Mucosa of descending colon (tissue), 3 donors: ENCODE measurements at regions not wholly inside any gene's neighbourhood (a gene's known extent, or its start where the extent isn't known, plus 50 kb on each side); places are given as distances from the start of the nearest gene placed in this dataset.
"Not testable (repeated sequence)": the region's sequence is repeated elsewhere in the genome, so short reads cannot be mapped to it uniquely, and the experiment has no call there.

Experiments
- ATAC-seq: fragments of 200-7000 bp; cut with Tn5 transposase; one replicate; pipeline ENCODE4 v1.9.1; 2020; ENCODE audit warnings: mild to moderate bottlenecking, moderate library complexity
- DNase-seq, 3 donors: peaks; one replicate each; pipeline ENCODE4 v3.0.0-alpha.2; 2020
- H3K36me3 ChIP-seq: fragments of 200-600 bp; one replicate; pipeline ENCODE4 v1.8.0; 2021; ENCODE audit warnings: low read depth, mild to moderate bottlenecking
- H3K4me1 ChIP-seq: fragments of 200-600 bp; one replicate; pipeline ENCODE4 v1.8.0; 2021; ENCODE audit warnings: low read depth, mild to moderate bottlenecking
- H3K4me3 ChIP-seq: fragments of 200-600 bp; one replicate; pipeline ENCODE4 v1.8.0; 2021; ENCODE audit warnings: mild to moderate bottlenecking
- H3K9me3 ChIP-seq: fragments of 200-600 bp; one replicate; pipeline ENCODE4 v1.8.0; 2021; ENCODE audit warnings: mild to moderate bottlenecking
- CTCF ChIP-seq: fragments of 200-600 bp; IDR thresholded peaks from one replicate; pipeline ENCODE4 v1.8.0; 2022; ENCODE audit warnings: antibody characterized with exemption, mild to moderate bottlenecking
- intact Hi-C, 2 donors: fragments of 100-400 bp; cut with DNase I in 1 of 2; cut with micrococcal nuclease in 1 of 2; formaldehyde crosslinking; loops; one replicate each; pipeline versions ENCODE4 v1.11.0 to v1.11.1; 2022; cut with DNase I, micrococcal nuclease
- donor health status: DM: no; HTN: no; CAD: no; lungs with moderate emphysema.
- donor health status: DM: no; HTN: no; CAD: no.
- donor health status: DM: no; HTN: yes; CAD: no.

- intact Hi-C loops, result no loop called here
- H3K36me3 ChIP-seq, result no peaks in the 10 kb centered on the region
- H3K4me1 ChIP-seq, result no peaks in the 10 kb centered on the region
- no peak overlapping the region for H3K4me3 ChIP-seq
- no peak for TF ChIP-seq CTCF
- ATAC-seq (no peak), DNase-seq (no peak)
- peaks cover 12% of the 10 kb centered on the region for H3K9me3 ChIP-seq
Measured at GRCh38 chrX:555725-556666, 74.6 kb upstream of the SHOX start.

- intact Hi-C loops, H3K9me3 ChIP-seq, H3K4me1 ChIP-seq, H3K36me3 ChIP-seq, ATAC-seq, DNase-seq, H3K4me3 ChIP-seq: not testable (repeated sequence)
Measured at GRCh38 chrX:557601-558000, 73.0 kb upstream of the SHOX start.

- ATAC-seq, H3K36me3 ChIP-seq, H3K4me3 ChIP-seq, intact Hi-C loops, H3K4me1 ChIP-seq, H3K9me3 ChIP-seq, DNase-seq: not testable (repeated sequence)
Measured at GRCh38 chrX:559282-559681, 71.3 kb upstream of the SHOX start.

GRCh38 chrX:567891-568290 is 62.7 kb upstream of the SHOX start:
- DNase-seq (no peak), ATAC-seq (no peak)
- H3K9me3 ChIP-seq, result peaks cover 5% of the 10 kb centered on the region
- intact Hi-C loops, result no loop called here
- no peaks in the 10 kb centered on the region for H3K36me3 ChIP-seq
- H3K4me1 ChIP-seq, result no peaks in the 10 kb centered on the region
- TF ChIP-seq CTCF, result no peak
- H3K4me3 ChIP-seq, result no peak overlapping the region

- ATAC-seq (no peak), DNase-seq (no peak)
- Histone ChIP-seq H3K36me3 (no peaks in the 10 kb centered on the region), H3K4me1 (no peaks in the 10 kb centered on the region), H3K9me3 (peaks cover 5% of the 10 kb centered on the region), H3K4me3 (no peak overlapping the region)
- intact Hi-C loops, result no loop called here
- TF ChIP-seq CTCF, result no peak
Measured at GRCh38 chrX:568311-568710, 62.3 kb upstream of the SHOX start.

- no peak for DNase-seq
- no peak for TF ChIP-seq CTCF
Measured at GRCh38 chrX:572538-573124, 58.0 kb upstream of the SHOX start.

More at GRCh38 chrX:572538-573124, 58.0 kb upstream of the SHOX start:
- intact Hi-C loops, result no loop called here
- Histone ChIP-seq H3K4me1 (no peaks in the 10 kb centered on the region), H3K4me3 (no peak overlapping the region), H3K9me3 (no peaks in the 10 kb centered on the region), H3K36me3 (no peaks in the 10 kb centered on the region)
- ATAC-seq, result no peak
